GM10248 (cell line): ENCODE measurements at regions not wholly inside any gene's neighbourhood (a gene's known extent, or its start where the extent isn't known, plus 50 kb on each side); places are given as distances from the start of the nearest gene placed in this dataset.

Experiments
- CTCF ChIA-PET: fragments of 300-600 bp; sonication (Branson Sonifier 250); formaldehyde crosslinking; extraction: SDS; loops from one replicate; lab custom pipeline; 2021; ENCODE audit warnings: antibody characterized with exemption; lab: Yijun Ruan, JAX
- POLR2A ChIA-PET: fragments of 350-650 bp; sonication (Branson Sonifier 250); formaldehyde crosslinking; extraction: SDS; loops from one replicate; lab custom pipeline; 2020; ENCODE audit warnings: antibody characterized with exemption; lab: Yijun Ruan, JAX
- DNase-seq: peaks from one replicate; pipeline ENCODE4 v3.0.0; 2012; ENCODE audit errors: extremely low spot score
- CTCF ChIP-seq: IDR thresholded peaks from 2 replicates; pipeline ENCODE4 v1.5.1; 2012; ENCODE audit warnings: mild to moderate bottlenecking, low read depth; ENCODE audit errors: extremely low read depth, missing control alignments, control extremely low read depth

DNA sequence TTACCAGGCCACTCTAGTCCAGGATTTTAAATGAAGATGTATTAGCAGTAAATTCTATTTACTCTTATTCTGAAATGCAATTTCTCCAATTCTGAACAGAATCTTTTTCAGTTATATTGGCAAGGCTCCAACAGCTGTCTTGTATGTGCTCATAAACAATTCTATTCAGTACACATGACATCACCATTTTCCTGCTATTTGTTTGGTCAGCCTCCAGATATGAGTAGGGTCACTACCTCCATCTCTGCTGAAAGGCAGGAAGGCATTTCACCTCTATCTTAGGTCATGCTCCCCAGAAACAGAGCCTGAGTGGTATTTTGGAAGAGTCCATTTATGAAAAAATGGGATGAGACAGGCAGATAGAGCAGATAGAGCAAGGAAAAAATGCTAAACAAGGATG lies 151.1 kb upstream of the ADGRL3 start:
- CTCF ChIA-PET, result no interaction called here
- no peak for TF ChIP-seq CTCF
- POLR2A ChIA-PET, result no interaction called here
- DNase-seq, result no peak

DNA sequence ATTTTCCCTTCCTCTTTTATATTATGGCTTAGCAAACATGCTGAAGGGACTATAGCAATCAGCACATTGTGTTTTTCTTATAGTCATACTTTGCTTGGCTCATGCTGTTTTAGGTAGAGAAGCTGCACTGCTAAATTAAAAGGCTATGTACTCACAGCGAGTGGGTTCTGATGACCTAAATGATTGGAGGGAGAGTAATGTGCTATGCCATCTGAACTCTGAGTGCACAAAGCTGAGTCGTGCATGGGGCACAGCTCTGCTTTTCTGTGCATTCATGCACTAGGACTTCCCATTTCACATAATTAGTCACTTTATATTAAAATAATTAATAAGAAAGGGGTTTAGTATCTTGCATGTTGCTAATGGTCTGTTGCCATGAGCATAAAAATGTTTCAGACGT lies 132.7 kb upstream of the ADGRL3 start:
- CTCF ChIA-PET, result no interaction called here
- no peak for DNase-seq
- no peak for TF ChIP-seq CTCF
- POLR2A ChIA-PET, result no interaction called here

- no peak for TF ChIP-seq CTCF
- POLR2A ChIA-PET, result no interaction called here
- no peak for DNase-seq
- CTCF ChIA-PET, result no interaction called here
These were observed 132.1 kb upstream of the ADGRL3 start for GRCh38 chr4:61068060-61068459.

DNA sequence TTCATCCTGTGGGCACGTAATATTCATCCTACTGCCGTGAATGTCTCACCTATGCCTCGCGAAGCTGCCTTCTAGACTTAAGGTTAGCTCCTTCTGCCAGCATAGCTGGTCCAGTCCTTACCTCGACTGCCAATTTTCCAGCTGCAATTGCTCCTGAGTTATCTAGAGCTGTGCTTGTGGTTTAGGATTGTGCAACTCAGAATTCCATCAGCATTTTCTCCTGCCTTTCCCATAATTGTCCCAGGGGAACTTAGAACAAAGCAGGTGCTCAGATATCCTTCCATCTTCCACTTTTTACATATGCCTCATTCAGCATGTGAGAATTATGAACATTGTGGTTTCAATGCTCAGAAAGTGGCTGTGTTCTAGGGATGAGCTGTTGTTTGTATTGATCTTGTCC lies 131.4 kb upstream of the ADGRL3 start:
- no peak for TF ChIP-seq CTCF
- CTCF ChIA-PET, result no interaction called here
- DNase-seq, result no peak
- POLR2A ChIA-PET, result no interaction called here

DNA sequence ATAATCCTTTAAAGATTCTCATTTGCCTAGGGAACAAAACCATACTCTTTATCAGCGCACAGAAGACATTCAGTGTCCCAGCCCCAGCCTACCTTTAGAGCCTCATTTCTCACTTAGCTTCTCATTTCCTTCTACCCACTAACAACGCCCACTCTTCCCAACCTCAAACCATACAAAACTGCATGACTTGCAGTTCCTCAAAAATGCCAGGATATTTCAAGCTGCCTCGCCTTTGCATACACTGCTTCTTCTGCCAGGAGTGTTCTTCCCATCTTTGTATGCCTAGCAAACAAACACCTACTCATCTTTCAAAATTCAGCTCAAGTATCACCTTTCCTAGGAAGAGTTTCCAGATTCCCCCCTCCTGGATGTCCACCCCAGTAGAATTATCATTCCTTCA lies 129.9 kb upstream of the ADGRL3 start:
- CTCF ChIA-PET, result no interaction called here
- DNase-seq, result no peak
- no peak for TF ChIP-seq CTCF
- POLR2A ChIA-PET, result no interaction called here

DNA sequence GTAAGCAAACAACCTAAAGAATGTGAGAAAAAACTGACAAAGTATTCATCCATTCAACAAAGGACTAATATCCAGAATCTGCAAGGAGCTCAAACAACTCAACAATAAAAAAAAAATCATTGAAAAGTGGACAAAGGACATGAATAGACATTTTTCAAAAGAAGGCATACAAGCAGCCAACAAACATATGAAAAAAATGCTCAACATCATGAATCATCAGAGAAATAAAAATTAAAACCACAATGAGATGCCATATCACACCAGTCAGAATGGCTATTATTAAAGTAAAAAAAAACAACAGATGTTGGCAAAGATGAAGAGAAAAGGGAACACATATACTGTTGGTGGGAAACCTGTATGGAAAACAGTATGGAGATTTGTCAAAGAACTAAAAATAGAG lies 120.7 kb upstream of the ADGRL3 start:
- POLR2A ChIA-PET, result no interaction called here
- TF ChIP-seq CTCF, result no peak
- DNase-seq, result no peak
- CTCF ChIA-PET, result no interaction called here

DNA sequence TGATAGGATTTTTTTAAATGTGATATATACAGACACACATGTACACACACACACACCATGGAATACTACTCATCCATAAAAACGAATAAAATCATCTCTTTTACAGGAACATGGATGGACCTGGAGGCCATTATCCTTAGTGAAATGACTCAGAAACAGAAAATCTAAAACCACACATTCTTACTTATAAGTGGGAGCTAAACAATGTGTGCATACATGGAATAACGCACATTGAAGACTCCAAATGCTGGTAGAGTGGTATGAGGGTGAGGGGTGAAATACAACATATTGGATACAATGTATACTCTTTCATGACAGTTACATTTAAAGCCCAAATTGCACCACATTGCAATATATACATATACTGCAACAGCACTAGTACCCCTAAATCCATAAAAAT lies 120.2 kb upstream of the ADGRL3 start:
- ChIA-PET CTCF (interaction anchor here (2.8 kb wide), 1 partner anchor 11 kb away, joined by 6 read pairs; no protein-coding TSS in a partner anchor), POLR2A (no interaction called here)
- no peak for TF ChIP-seq CTCF
- DNase-seq, result no peak
